ENCODE measurements at regions not wholly inside any gene's neighbourhood (a gene's known extent, or its start where the extent isn't known, plus 50 kb on each side); places are given as distances from the start of the nearest gene placed in this dataset.

- TF ChIP-seq CTCF (conservative IDR thresholded peaks at IDR 0.05; ENCODE audit: low read depth in 2 of 2) (no peak), EZH2 (IDR thresholded peaks at IDR 0.05; ENCODE audit: low read depth, unreplicated experiment) (no peak), POLR2AphosphoS5 (IDR thresholded peaks at IDR 0.05; ENCODE audit: low read depth) (no peak), EZH2phosphoT487 (IDR thresholded peaks at IDR 0.05; ENCODE audit: unreplicated experiment) (no peak), ETS1 (IDR thresholded peaks at IDR 0.05) (no peak), NANOG (IDR thresholded peaks at IDR 0.05; ENCODE audit: borderline replicate concordance) (no peak)
- TF ChIP-seq, protein P1, sequence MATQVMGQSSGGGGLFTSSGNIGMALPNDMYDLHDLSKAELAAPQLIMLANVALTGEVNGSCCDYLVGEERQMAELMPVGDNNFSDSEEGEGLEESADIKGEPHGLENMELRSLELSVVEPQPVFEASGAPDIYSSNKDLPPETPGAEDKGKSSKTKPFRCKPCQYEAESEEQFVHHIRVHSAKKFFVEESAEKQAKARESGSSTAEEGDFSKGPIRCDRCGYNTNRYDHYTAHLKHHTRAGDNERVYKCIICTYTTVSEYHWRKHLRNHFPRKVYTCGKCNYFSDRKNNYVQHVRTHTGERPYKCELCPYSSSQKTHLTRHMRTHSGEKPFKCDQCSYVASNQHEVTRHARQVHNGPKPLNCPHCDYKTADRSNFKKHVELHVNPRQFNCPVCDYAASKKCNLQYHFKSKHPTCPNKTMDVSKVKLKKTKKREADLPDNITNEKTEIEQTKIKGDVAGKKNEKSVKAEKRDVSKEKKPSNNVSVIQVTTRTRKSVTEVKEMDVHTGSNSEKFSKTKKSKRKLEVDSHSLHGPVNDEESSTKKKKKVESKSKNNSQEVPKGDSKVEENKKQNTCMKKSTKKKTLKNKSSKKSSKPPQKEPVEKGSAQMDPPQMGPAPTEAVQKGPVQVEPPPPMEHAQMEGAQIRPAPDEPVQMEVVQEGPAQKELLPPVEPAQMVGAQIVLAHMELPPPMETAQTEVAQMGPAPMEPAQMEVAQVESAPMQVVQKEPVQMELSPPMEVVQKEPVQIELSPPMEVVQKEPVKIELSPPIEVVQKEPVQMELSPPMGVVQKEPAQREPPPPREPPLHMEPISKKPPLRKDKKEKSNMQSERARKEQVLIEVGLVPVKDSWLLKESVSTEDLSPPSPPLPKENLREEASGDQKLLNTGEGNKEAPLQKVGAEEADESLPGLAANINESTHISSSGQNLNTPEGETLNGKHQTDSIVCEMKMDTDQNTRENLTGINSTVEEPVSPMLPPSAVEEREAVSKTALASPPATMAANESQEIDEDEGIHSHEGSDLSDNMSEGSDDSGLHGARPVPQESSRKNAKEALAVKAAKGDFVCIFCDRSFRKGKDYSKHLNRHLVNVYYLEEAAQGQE (IDR thresholded peaks at IDR 0.05; ENCODE audit: unreplicated experiment): no peak
Observed at GRCh38 chr1:157915859-157916258, 74.3 kb upstream of the CD5L start.

Data from GM23338 (cell line).